PC-3 (cell line): ENCODE measurements at regions not wholly inside any gene's neighbourhood (a gene's known extent, or its start where the extent isn't known, plus 50 kb on each side); places are given as distances from the start of the nearest gene placed in this dataset.

Experiments used
- ATAC-seq: fragments of 200-7000 bp; cut with Tn5 transposase; 2 replicates; pipeline ENCODE4 v1.9.1; 2020; ENCODE audit warnings: mild to moderate bottlenecking, moderate library complexity
- BruUV-seq: library from RNA; stranded (reverse); fragments of 400-500 nt; replicated peaks from 2 replicates; lab custom pipeline; 2021; lab: Mats Ljungman, UMichigan
- CTCF ChIA-PET: fragments of 300-600 bp; sonication (Branson Sonifier 250); formaldehyde crosslinking; loops from one replicate; lab custom pipeline; 2022; ENCODE audit warnings: antibody characterized with exemption; lab: Charles Lee
- POLR2A ChIA-PET: fragments of 300-600 bp; sonication (Branson Sonifier 250); formaldehyde crosslinking; loops from one replicate; lab custom pipeline; 2022; ENCODE audit warnings: antibody characterized with exemption; ENCODE audit not compliant: unreplicated experiment; lab: Charles Lee
- DNase-seq: peaks from one replicate; pipeline ENCODE4 v3.0.0-alpha.2; 2015
- H2AFZ ChIP-seq: fragments of 300-600 bp; sonication (generic); 2 replicates; pipeline ENCODE4 v1.6.0; 2016; ENCODE audit warnings: antibody characterized with exemption, low read length
- H3F3A ChIP-seq: fragments of 300-600 bp; sonication (generic); one replicate; pipeline ENCODE4 v1.6.0; 2017; ENCODE audit warnings: antibody characterized with exemption, low read length, control low read depth, mild to moderate bottlenecking; ENCODE audit not compliant: unreplicated experiment
- H3K27ac ChIP-seq: fragments of 300-600 bp; sonication (generic); 2 replicates; pipeline ENCODE4 v1.5.1; 2016; ENCODE audit warnings: mild to moderate bottlenecking, low read length
- H3K27me3 ChIP-seq: fragments of 300-600 bp; sonication (generic); 2 replicates; pipeline ENCODE4 v1.6.1; 2016; ENCODE audit warnings: low read length, mixed read lengths
- H3K36me3 ChIP-seq: fragments of 300-600 bp; sonication (generic); 2 replicates; pipeline ENCODE4 v1.6.1; 2016; ENCODE audit warnings: low read depth, mixed run types, low read length, mixed read lengths
- H3K4me1 ChIP-seq: fragments of 300-600 bp; sonication (generic); 2 replicates; pipeline ENCODE4 v1.5.1; 2016; ENCODE audit warnings: low read length; ENCODE audit not compliant: insufficient read depth
- H3K4me2 ChIP-seq: fragments of 300-600 bp; sonication (generic); 2 replicates; pipeline ENCODE4 v1.6.0; 2016; ENCODE audit warnings: low read length
- H3K4me3 ChIP-seq: fragments of 300-600 bp; sonication (generic); 2 replicates; pipeline ENCODE4 v1.5.1; 2016; ENCODE audit warnings: mild to moderate bottlenecking, low read length, mixed read lengths
- H3K79me2 ChIP-seq: fragments of 300-600 bp; sonication (generic); 2 replicates; pipeline ENCODE4 v1.6.1; 2017; ENCODE audit warnings: low read length, mixed read lengths
- H3K9ac ChIP-seq: fragments of 300-600 bp; sonication (generic); 2 replicates; pipeline ENCODE4 v1.6.0; 2016; ENCODE audit warnings: mild to moderate bottlenecking, low read length
- H3K9me2 ChIP-seq: fragments of 300-600 bp; sonication (generic); replicated peaks from 2 replicates; pipeline ENCODE4 v1.6.1; 2016; ENCODE audit warnings: mixed run types, low read length, mixed read lengths
- H3K9me3 ChIP-seq: fragments of 300-600 bp; sonication (generic); 2 replicates; pipeline ENCODE4 v1.6.1; 2016; ENCODE audit warnings: low read length, mixed read lengths
- H4K20me1 ChIP-seq: fragments of 300-600 bp; sonication (generic); 2 replicates; pipeline ENCODE4 v1.6.1; 2016; ENCODE audit warnings: low read length, mixed read lengths
- EZH2 ChIP-seq: fragments of 300-600 bp; sonication (generic); IDR thresholded peaks from one replicate; pipeline ENCODE4 v1.6.1; 2017; ENCODE audit warnings: antibody characterized with exemption, mild to moderate bottlenecking, low read length; ENCODE audit not compliant: unreplicated experiment
- EZH2phosphoT487 ChIP-seq: fragments of 300-600 bp; sonication (generic); IDR thresholded peaks from 2 replicates; pipeline ENCODE4 v1.6.1; 2018; ENCODE audit warnings: mild to moderate bottlenecking, antibody characterized with exemption, low read length, borderline replicate concordance
- intact Hi-C: fragments of 100-400 bp; cut with micrococcal nuclease; formaldehyde crosslinking; loops from 2 replicates; pipeline ENCODE4 v1.9.0; 2023
- TF ChIP-seq, protein P1 (sequence below): fragments of 300-600 bp; sonication (generic); conservative IDR thresholded peaks from 2 replicates; pipeline ENCODE4 v1.5.1; 2017; ENCODE audit warnings: antibody characterized with exemption, low read depth, mild to moderate bottlenecking, low read length

DNA sequence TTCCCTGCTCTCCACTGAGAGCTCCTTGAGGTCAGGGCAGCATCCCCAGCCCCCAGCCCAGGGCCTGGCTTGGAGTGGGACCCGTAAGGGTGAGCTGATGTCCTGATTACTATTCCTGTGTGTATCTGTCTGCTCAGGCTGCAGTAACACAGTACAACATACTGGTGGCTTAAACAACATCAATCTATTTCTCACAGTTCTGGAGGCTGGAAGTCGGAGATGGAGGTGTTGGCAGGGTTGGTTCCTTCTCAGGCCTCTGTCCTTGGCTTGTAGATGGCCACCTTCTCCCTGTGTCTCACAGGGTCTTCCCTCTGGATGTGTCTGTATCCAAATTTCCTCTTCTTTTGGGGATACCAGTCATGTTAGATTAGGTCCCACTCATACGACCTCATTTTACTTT is 246.4 kb upstream of the POU3F1 start:
- no peak for ATAC-seq
- H3K9me2 ChIP-seq: no peaks in the 10 kb centered on the region

DNA sequence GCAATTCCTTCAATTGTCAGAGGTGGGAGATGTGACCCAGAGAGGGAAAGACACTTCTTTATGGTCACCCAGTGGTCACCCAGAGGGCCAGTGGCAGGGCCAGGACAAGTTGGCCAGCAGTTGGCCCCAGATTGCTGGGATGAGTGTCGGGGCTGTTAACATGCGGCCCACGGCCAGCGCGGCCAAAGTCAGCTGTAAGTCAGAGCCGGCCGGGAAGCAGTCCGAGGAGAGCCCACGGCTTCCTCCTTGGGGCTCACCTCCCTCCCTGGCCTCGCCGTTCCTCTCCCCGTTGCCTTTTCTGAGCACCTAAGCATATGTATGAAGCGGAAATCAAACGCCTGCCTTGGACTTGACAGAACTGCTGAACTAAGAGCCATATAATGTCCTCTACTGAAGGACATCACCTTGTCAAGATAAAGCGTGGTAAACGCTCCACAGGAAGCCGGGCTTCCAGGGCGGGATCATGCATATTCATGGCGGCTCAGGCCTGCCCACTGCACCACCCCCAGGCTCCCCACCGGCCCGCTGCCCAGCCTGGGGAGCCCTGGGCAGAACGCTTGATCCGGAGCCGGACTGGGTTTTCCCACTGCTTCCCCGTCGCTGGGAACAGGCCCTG is 245.4 kb upstream of the POU3F1 start:
- H3K4me3 ChIP-seq: no peak overlapping the region
- no peaks in the 10 kb centered on the region for H3K79me2 ChIP-seq
- POLR2A ChIA-PET: no interaction called here
- no peaks in the 10 kb centered on the region for H4K20me1 ChIP-seq
- H3K9ac ChIP-seq: no peak overlapping the region
- ATAC-seq (no peak), DNase-seq (no peak)
- H3K27ac ChIP-seq: no peak overlapping the region
- H3K9me2 ChIP-seq: no peaks in the 10 kb centered on the region
- no peak overlapping the region for H3K4me2 ChIP-seq
- CTCF ChIA-PET: no interaction called here
- peaks cover 65% of the 10 kb centered on the region for H3K27me3 ChIP-seq
- no peaks in the 10 kb centered on the region for H3K9me3 ChIP-seq
- no peaks in the 10 kb centered on the region for H3F3A ChIP-seq
- no TSS peak for BruUV-seq
- TF ChIP-seq, protein P1, sequence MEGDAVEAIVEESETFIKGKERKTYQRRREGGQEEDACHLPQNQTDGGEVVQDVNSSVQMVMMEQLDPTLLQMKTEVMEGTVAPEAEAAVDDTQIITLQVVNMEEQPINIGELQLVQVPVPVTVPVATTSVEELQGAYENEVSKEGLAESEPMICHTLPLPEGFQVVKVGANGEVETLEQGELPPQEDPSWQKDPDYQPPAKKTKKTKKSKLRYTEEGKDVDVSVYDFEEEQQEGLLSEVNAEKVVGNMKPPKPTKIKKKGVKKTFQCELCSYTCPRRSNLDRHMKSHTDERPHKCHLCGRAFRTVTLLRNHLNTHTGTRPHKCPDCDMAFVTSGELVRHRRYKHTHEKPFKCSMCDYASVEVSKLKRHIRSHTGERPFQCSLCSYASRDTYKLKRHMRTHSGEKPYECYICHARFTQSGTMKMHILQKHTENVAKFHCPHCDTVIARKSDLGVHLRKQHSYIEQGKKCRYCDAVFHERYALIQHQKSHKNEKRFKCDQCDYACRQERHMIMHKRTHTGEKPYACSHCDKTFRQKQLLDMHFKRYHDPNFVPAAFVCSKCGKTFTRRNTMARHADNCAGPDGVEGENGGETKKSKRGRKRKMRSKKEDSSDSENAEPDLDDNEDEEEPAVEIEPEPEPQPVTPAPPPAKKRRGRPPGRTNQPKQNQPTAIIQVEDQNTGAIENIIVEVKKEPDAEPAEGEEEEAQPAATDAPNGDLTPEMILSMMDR: no peak
- TF ChIP-seq EZH2phosphoT487 (no peak), EZH2 (no peak)
- H3K4me1 ChIP-seq: no peaks in the 10 kb centered on the region
- no peaks in the 10 kb centered on the region for H3K36me3 ChIP-seq
- H2AFZ ChIP-seq: no peak overlapping the region
- intact Hi-C loops: no loop called here

More for the DNA sequence above, 246.4 kb upstream of the POU3F1 start:
- no TSS peak for BruUV-seq
- no peak overlapping the region for H3K4me2 ChIP-seq
- intact Hi-C loops: no loop called here
- H3K4me3 ChIP-seq: no peak overlapping the region
- ChIA-PET CTCF (no interaction called here), POLR2A (no interaction called here)
- H3K36me3 ChIP-seq: no peaks in the 10 kb centered on the region
- no peak for DNase-seq
- H4K20me1 ChIP-seq: no peaks in the 10 kb centered on the region
- no peak overlapping the region for H3K9ac ChIP-seq
- no peak overlapping the region for H2AFZ ChIP-seq
- H3K27me3 ChIP-seq: peaks cover 69% of the 10 kb centered on the region
- H3K27ac ChIP-seq: no peak overlapping the region
- H3F3A ChIP-seq: no peaks in the 10 kb centered on the region
- no peaks in the 10 kb centered on the region for H3K4me1 ChIP-seq
- TF ChIP-seq EZH2: no peak
- no peaks in the 10 kb centered on the region for H3K79me2 ChIP-seq
- H3K9me3 ChIP-seq: no peaks in the 10 kb centered on the region

DNA sequence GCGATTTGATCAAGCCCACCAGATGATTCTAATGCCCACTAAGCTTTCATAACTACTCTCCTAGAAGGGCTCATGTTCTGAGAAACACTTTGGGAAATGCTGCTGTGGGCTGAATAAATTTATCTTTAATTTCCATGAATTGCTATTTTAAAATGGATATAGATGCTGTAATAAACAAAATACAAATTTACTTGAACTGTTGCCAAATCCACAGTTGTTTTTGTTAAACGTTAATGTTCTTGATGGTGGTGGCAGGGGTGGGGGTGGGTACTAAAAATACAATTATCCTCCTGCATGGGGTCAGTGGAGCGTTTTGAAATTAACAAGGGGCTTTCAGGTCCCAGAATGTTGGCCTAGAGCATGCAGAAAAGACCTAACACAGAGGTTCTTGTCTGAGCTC is 244.7 kb upstream of the POU3F1 start:
- BruUV-seq: no TSS peak
- H3K4me2 ChIP-seq: no peak overlapping the region
- no peak overlapping the region for H3K4me3 ChIP-seq
- no peak overlapping the region for H2AFZ ChIP-seq
- no peaks in the 10 kb centered on the region for H3K36me3 ChIP-seq
- no peaks in the 10 kb centered on the region for H4K20me1 ChIP-seq
- no peak overlapping the region for H3K9ac ChIP-seq
- peaks cover 64% of the 10 kb centered on the region for H3K27me3 ChIP-seq
- ATAC-seq (no peak), DNase-seq (no peak)
- intact Hi-C loops: no loop called here
- no peaks in the 10 kb centered on the region for H3K79me2 ChIP-seq
- TF ChIP-seq EZH2: no peak
- TF ChIP-seq, protein P1: no peak
- TF ChIP-seq EZH2phosphoT487: no peak
- POLR2A ChIA-PET: no interaction called here
- H3K4me1 ChIP-seq: no peaks in the 10 kb centered on the region
- H3K27ac ChIP-seq: no peak overlapping the region
- CTCF ChIA-PET: no interaction called here
- H3K9me3 ChIP-seq: no peaks in the 10 kb centered on the region
- no peaks in the 10 kb centered on the region for H3K9me2 ChIP-seq
- H3F3A ChIP-seq: no peaks in the 10 kb centered on the region
